ENCODE measurements at regions not wholly inside any gene's neighbourhood (a gene's known extent, or its start where the extent isn't known, plus 50 kb on each side); places are given as distances from the start of the nearest gene placed in this dataset.

GRCh38 chr13:106322628-106323027, 212.8 kb downstream of the EFNB2 start:
- TF ChIP-seq GATA2 (IDR thresholded peaks at IDR 0.05; ENCODE audit: low read depth, low read length) (no peak), GATA3 (IDR thresholded peaks at IDR 0.05; ENCODE audit: low read depth, low read length) (no peak)

GRCh38 chr13:106318941-106319411, 216.5 kb downstream of the EFNB2 start:
- TF ChIP-seq GATA3 (IDR thresholded peaks at IDR 0.05; ENCODE audit: low read depth, low read length) = no peak
- no peak for TF ChIP-seq GATA2 (IDR thresholded peaks at IDR 0.05; ENCODE audit: low read depth, low read length)

GRCh38 chr13:106314417-106314816, 221.0 kb downstream of the EFNB2 start:
- no peak for TF ChIP-seq GATA3 (IDR thresholded peaks at IDR 0.05; ENCODE audit: low read depth, low read length)
- TF ChIP-seq GATA2 (IDR thresholded peaks at IDR 0.05; ENCODE audit: low read depth, low read length) = no peak

DNA sequence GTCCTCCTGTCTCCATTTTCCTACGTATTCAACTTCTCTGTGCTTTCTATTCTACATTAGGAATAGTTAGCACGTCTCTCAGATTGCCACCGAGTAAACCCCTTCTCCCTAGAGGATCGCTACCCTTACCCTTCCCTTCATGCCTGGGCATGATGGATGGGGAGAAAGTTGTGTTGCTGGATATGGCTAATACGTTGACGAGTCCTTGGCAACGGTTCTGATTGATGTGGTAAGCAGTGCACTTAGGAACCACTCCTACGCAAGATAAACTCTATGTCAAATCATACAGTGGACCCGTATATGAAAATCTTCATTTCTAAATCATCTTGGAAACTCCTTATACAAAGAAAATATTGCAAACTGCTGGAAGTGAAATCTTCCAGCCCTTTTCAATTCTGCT, 224.5 kb downstream of the EFNB2 start:
- TF ChIP-seq GATA2 (IDR thresholded peaks at IDR 0.05; ENCODE audit: low read depth, low read length) (no peak), GATA3 (IDR thresholded peaks at IDR 0.05; ENCODE audit: low read depth, low read length) (no peak)

DNA sequence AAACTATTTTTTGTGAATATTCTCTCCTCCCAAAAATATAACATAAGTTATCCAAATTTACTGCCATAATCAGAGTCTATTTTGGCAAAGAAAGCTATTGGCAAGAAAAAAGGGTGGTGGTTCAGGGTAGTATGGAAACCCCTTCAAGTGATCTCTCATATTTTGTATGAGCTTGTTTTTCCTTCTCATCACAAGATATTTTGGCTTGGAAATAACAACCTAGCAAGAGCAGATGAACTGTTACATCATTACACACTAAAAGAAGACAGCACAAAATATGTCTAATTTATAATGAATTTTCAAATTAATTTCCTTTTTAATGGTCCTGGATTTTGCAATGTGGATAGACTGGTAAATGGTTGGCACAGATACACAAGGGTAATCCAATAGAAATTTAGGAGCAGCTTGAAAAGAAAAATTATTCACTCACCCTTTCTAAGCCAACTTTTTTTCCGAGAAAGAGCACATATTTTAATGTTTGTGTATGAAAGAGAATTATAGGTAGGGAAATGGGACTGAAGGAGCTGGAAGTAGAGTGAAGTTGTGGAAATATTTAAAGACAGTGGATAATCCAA, 225.1 kb downstream of the EFNB2 start:
- TF ChIP-seq GATA2 (IDR thresholded peaks at IDR 0.05; ENCODE audit: low read depth, low read length) = no peak
- TF ChIP-seq GATA3 (IDR thresholded peaks at IDR 0.05; ENCODE audit: low read depth, low read length) = no peak

GRCh38 chr13:106306748-106307277, 228.6 kb downstream of the EFNB2 start:
- TF ChIP-seq GATA3 (IDR thresholded peaks at IDR 0.05; ENCODE audit: low read depth, low read length) = no peak
- no peak for TF ChIP-seq GATA2 (IDR thresholded peaks at IDR 0.05; ENCODE audit: low read depth, low read length)

- TF ChIP-seq GATA3 (IDR thresholded peaks at IDR 0.05; ENCODE audit: low read depth, low read length) (no peak), GATA2 (IDR thresholded peaks at IDR 0.05; ENCODE audit: low read depth, low read length) (no peak)
Measured at GRCh38 chr13:106302843-106303242, 232.6 kb downstream of the EFNB2 start.

DNA sequence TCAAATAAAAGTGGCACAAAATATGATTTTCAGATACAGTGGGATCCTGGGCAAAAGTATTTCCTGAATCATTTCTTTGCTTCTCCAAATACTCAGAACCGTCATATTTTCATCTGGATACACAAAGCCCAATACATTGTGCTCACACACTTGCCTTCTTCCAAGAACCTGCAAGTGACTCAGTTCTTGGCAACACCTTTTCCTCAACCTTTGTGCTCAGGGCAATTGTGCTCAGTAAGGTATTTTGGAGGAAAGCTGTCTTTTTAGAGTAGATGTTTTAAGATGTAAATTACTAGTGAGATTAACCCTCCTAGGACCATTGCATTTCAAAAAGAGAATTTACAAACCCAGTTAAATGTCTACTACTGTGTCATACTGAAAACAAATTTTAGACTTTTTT, 233.5 kb downstream of the EFNB2 start:
- no peak for TF ChIP-seq GATA3 (IDR thresholded peaks at IDR 0.05; ENCODE audit: low read depth, low read length)
- no peak for TF ChIP-seq GATA2 (IDR thresholded peaks at IDR 0.05; ENCODE audit: low read depth, low read length)

- TF ChIP-seq GATA2 (IDR thresholded peaks at IDR 0.05; ENCODE audit: low read depth, low read length) (no peak), GATA3 (IDR thresholded peaks at IDR 0.05; ENCODE audit: low read depth, low read length) (no peak)
Measured at GRCh38 chr13:106299621-106300020, 235.8 kb downstream of the EFNB2 start.

DNA sequence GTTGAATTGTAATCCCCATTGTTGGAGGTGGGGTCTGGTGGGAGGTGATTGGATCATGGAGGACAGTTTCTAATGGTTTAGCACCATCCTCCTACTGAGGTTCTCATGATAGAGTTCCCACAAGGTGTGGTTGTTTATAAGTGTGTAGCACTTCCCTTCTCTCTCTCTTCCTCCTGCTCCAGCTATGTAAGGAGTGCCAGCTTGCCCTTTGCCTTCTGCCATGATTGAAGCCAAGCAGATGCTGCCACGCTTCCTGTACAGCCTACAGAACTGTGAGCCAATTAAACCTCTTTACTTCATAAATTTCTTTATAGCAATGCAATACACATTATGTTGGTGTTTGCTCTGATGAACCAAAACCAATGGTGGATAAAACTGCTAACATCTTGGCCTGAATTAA, 238.2 kb downstream of the EFNB2 start:
- TF ChIP-seq GATA3 (IDR thresholded peaks at IDR 0.05; ENCODE audit: low read depth, low read length) (no peak), GATA2 (IDR thresholded peaks at IDR 0.05; ENCODE audit: low read depth, low read length) (no peak)

DNA sequence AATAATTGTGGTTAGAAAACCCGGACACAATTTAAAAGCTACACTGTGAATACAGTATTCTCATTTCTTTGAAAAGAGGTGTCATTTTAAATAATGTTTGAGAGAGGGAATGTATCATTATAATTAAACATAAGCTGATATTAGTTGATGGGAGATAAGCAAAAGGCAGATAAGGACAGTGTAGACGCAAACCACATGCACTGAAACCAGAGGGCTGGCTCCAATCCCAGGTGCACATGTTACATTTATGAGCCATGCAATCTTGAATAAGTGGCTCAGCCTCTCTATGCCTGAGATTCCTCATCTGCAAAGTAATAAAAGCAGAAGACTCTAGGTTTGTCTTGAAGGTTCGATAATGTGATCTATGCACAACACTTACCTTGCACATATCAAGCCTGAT, 238.7 kb downstream of the EFNB2 start:
- TF ChIP-seq GATA2 (IDR thresholded peaks at IDR 0.05; ENCODE audit: low read depth, low read length) = peak; percentile 66
- 0 out of 2 replicates have a peak, but pooled peaks have one; percentile 34 for TF ChIP-seq GATA3 (IDR thresholded peaks at IDR 0.05; ENCODE audit: low read depth, low read length)

- TF ChIP-seq GATA2 (IDR thresholded peaks at IDR 0.05; ENCODE audit: low read depth, low read length) = no peak
- TF ChIP-seq GATA3 (IDR thresholded peaks at IDR 0.05; ENCODE audit: low read depth, low read length) = no peak
Measured at GRCh38 chr13:106295971-106296370, 239.5 kb downstream of the EFNB2 start.

DNA sequence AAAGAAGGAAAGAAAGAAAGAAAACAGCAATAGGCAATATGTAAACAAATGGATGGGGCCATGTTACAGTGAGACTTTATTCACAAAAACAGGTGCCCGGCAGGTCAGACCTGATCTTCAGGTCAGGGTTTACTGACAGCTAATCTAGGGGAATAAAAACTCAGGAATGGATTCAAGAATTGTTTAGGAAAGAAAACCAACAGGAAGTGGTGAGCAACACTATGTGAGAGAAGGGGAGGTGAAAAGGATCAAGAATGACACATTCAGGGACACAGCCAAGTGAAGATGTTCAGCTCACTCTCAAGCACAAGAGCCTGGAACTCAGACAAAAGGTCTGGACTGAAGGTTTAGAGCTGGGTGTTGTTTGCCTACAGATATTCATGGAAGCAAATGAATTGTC, 244.5 kb downstream of the EFNB2 start:
- TF ChIP-seq GATA2 (IDR thresholded peaks at IDR 0.05; ENCODE audit: low read depth, low read length) (no peak), GATA3 (IDR thresholded peaks at IDR 0.05; ENCODE audit: low read depth, low read length) (no peak)

DNA sequence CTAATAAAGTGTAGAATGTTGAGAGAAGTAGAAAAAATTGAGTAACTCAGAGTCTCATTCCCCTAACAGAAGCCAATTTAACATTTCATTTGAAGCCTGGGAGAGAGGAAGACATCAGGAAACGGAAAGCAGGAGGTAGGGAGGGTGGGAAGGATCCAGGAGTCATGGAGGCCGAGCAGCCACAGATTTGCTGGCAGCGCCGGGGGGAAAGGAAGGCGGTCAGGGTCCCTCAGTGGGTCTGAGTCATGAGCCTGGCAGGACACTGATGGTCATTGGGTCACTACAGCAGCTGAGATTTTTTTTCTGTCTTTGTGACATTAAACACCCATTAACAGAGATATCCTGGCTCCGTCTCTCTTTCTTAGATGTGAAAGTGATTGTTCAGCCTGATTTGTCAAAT, 248.1 kb downstream of the EFNB2 start:
- no peak for TF ChIP-seq GATA3 (IDR thresholded peaks at IDR 0.05; ENCODE audit: low read depth, low read length)
- TF ChIP-seq GATA2 (IDR thresholded peaks at IDR 0.05; ENCODE audit: low read depth, low read length) = no peak

DNA sequence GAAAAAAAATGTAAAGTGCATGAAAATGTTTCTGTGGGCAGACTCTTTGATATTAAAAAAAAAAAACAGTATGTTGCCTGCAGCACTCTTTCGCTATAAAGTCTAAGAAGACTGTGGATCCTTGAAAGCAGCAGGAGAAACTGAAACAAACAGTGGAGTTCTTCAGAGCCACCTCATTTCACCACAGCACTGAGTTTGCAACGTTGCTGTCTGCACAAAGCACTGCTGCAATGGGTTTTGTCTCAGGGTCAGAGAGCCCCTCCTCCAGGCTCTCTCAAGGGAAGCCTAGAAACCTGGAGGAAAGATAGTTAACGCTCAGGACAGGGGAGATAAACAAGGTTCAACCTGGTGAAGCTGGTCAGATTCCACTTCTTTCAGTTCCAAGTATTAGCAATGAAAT, 248.7 kb downstream of the EFNB2 start:
- TF ChIP-seq GATA2 (IDR thresholded peaks at IDR 0.05; ENCODE audit: low read depth, low read length) (no peak), GATA3 (IDR thresholded peaks at IDR 0.05; ENCODE audit: low read depth, low read length) (no peak)

Data from SH-SY5Y (cell line).